Loucy (cell line): ENCODE measurements at regions not wholly inside any gene's neighbourhood (a gene's known extent, or its start where the extent isn't known, plus 50 kb on each side); places are given as distances from the start of the nearest gene placed in this dataset.

Source experiments
- H2AFZ ChIP-seq: fragments of 200-600 bp; sonication (generic); 2 replicates; pipeline ENCODE4 v1.6.0; 2016; ENCODE audit warnings: antibody characterized with exemption, mild to moderate bottlenecking, low read length, moderate library complexity
- H3F3A ChIP-seq: fragments of 200-600 bp; 2 replicates; pipeline ENCODE4 v1.6.0; 2016; ENCODE audit warnings: antibody characterized with exemption, low read depth, mild to moderate bottlenecking
- H3K27me3 ChIP-seq: fragments of 200-600 bp; sonication (generic); 2 replicates; pipeline ENCODE4 v1.6.1; 2014; ENCODE audit warnings: low read length, mild to moderate bottlenecking; ENCODE audit not compliant: insufficient read depth, poor library complexity, severe bottlenecking
- H3K36me3 ChIP-seq: fragments of 200-600 bp; sonication (generic); 2 replicates; pipeline ENCODE4 v1.6.1; 2016; ENCODE audit warnings: low read length; ENCODE audit not compliant: insufficient read depth
- H3K4me1 ChIP-seq: fragments of 200-600 bp; sonication (generic); 2 replicates; pipeline ENCODE4 v1.5.1; 2014; ENCODE audit warnings: low read length, mild to moderate bottlenecking; ENCODE audit not compliant: insufficient read depth, poor library complexity, severe bottlenecking
- H3K4me2 ChIP-seq: fragments of 200-600 bp; sonication (generic); 2 replicates; pipeline ENCODE4 v1.6.0; 2014; ENCODE audit warnings: antibody characterized with exemption, low read length, low read depth, mild to moderate bottlenecking; ENCODE audit not compliant: poor library complexity, severe bottlenecking
- H3K4me3 ChIP-seq: fragments of 200-600 bp; sonication (generic); 2 replicates; pipeline ENCODE4 v1.5.1; 2014; ENCODE audit warnings: low read length, mild to moderate bottlenecking, mixed read lengths; ENCODE audit not compliant: poor library complexity, severe bottlenecking
- H3K79me2 ChIP-seq: fragments of 200-600 bp; sonication (generic); 2 replicates; pipeline ENCODE4 v1.6.1; 2014; ENCODE audit warnings: low read length; ENCODE audit not compliant: insufficient read depth
- H3K9ac ChIP-seq: fragments of 200-600 bp; sonication (generic); 2 replicates; pipeline ENCODE4 v1.6.0; 2014; ENCODE audit warnings: mild to moderate bottlenecking, low read depth, low read length, moderate library complexity; ENCODE audit not compliant: poor library complexity, severe bottlenecking
- H3K9me2 ChIP-seq: fragments of 200-600 bp; sonication (generic); replicated peaks from 2 replicates; pipeline ENCODE4 v1.6.1; 2016; ENCODE audit warnings: low read depth, low read length, mixed read lengths
- H3K9me3 ChIP-seq: fragments of 200-600 bp; sonication (generic); 2 replicates; pipeline ENCODE4 v1.6.1; 2014; ENCODE audit warnings: mild to moderate bottlenecking, antibody characterized with exemption, low read length, low read depth; ENCODE audit not compliant: insufficient read depth
- H4K20me1 ChIP-seq: fragments of 200-600 bp; sonication (generic); 2 replicates; pipeline ENCODE4 v1.6.0; 2014; ENCODE audit warnings: antibody characterized with exemption, low read length, mild to moderate bottlenecking; ENCODE audit not compliant: insufficient read depth, poor library complexity, severe bottlenecking
- CTCF ChIP-seq: fragments of 200-600 bp; sonication (generic); conservative IDR thresholded peaks from 2 replicates; pipeline ENCODE4 v1.5.1; 2014; ENCODE audit warnings: mild to moderate bottlenecking, antibody characterized with exemption, low read length
- EZH2phosphoT487 ChIP-seq: fragments of 200-600 bp; IDR thresholded peaks from 2 replicates; pipeline ENCODE4 v1.6.1; 2018; ENCODE audit warnings: antibody characterized with exemption, mild to moderate bottlenecking, moderate library complexity, borderline replicate concordance

GRCh38 chr4:124484008-124484407 is 228.5 kb downstream of the ANKRD50 start:
- Histone ChIP-seq H3K27me3 (no peaks in the 10 kb centered on the region), H3F3A (no peaks in the 10 kb centered on the region), H3K4me2 (no peak overlapping the region), H3K4me1 (no peaks in the 10 kb centered on the region), H3K36me3 (no peaks in the 10 kb centered on the region), H2AFZ (no peak overlapping the region), H3K9me2 (no peaks in the 10 kb centered on the region), H3K9me3 (no peaks in the 10 kb centered on the region), H3K79me2 (no peaks in the 10 kb centered on the region), H4K20me1 (no peaks in the 10 kb centered on the region), H3K4me3 (no peak overlapping the region), H3K9ac (no peak overlapping the region)
- TF ChIP-seq CTCF, result no peak
- no peak for TF ChIP-seq EZH2phosphoT487

GRCh38 chr4:124484940-124485339 is 227.6 kb downstream of the ANKRD50 start:
- Histone ChIP-seq H3K36me3 (no peaks in the 10 kb centered on the region), H3K4me1 (no peaks in the 10 kb centered on the region), H3K9me3 (no peaks in the 10 kb centered on the region)

GRCh38 chr4:124486423-124486822 is 226.1 kb downstream of the ANKRD50 start:
- H3F3A ChIP-seq, result no peaks in the 10 kb centered on the region
- H3K79me2 ChIP-seq, result no peaks in the 10 kb centered on the region
- H4K20me1 ChIP-seq, result no peaks in the 10 kb centered on the region
- no peak overlapping the region for H2AFZ ChIP-seq
- H3K9ac ChIP-seq, result no peak overlapping the region
- no peak overlapping the region for H3K4me2 ChIP-seq
- no peak overlapping the region for H3K4me3 ChIP-seq
- H3K9me2 ChIP-seq, result no peaks in the 10 kb centered on the region
- no peaks in the 10 kb centered on the region for H3K36me3 ChIP-seq
- no peaks in the 10 kb centered on the region for H3K9me3 ChIP-seq
- H3K4me1 ChIP-seq, result no peaks in the 10 kb centered on the region
- no peak for TF ChIP-seq EZH2phosphoT487
- no peak for TF ChIP-seq CTCF
- H3K27me3 ChIP-seq, result no peaks in the 10 kb centered on the region

More at GRCh38 chr4:124484940-124485339, 227.6 kb downstream of the ANKRD50 start:
- Histone ChIP-seq H3K9me2 (no peaks in the 10 kb centered on the region), H3F3A (no peaks in the 10 kb centered on the region), H3K4me2 (no peak overlapping the region), H3K9ac (no peak overlapping the region), H4K20me1 (no peaks in the 10 kb centered on the region), H3K27me3 (no peaks in the 10 kb centered on the region), H2AFZ (no peak overlapping the region), H3K4me3 (no peak overlapping the region), H3K79me2 (no peaks in the 10 kb centered on the region)
- TF ChIP-seq EZH2phosphoT487 (no peak), CTCF (no peak)
